BE2C (cell line): ENCODE measurements at regions not wholly inside any gene's neighbourhood (a gene's known extent, or its start where the extent isn't known, plus 50 kb on each side); places are given as distances from the start of the nearest gene placed in this dataset.

Experiments used
- DNase-seq: peaks from one replicate; pipeline ENCODE4 v3.0.0-alpha.2; 2020
- H3K27me3 ChIP-seq: fragments of 250-450 bp; sonication (Bioruptor Pico); 2 replicates; pipeline ENCODE4 v1.5.1; 2020; ENCODE audit warnings: mild to moderate bottlenecking
- H3K36me3 ChIP-seq: fragments of 250-450 bp; sonication (Bioruptor Pico); 2 replicates; pipeline ENCODE4 v1.5.1; 2020; ENCODE audit warnings: mild to moderate bottlenecking
- H3K4me1 ChIP-seq: fragments of 250-450 bp; sonication (Bioruptor Pico); 2 replicates; pipeline ENCODE4 v1.5.1; 2020
- H3K4me3 ChIP-seq: 2 replicates; pipeline ENCODE4 v1.5.1; 2011; ENCODE audit warnings: low read depth, low read length
- H3K9me3 ChIP-seq: fragments of 250-450 bp; sonication (Bioruptor Pico); 2 replicates; pipeline ENCODE4 v1.5.1; 2020
- TF ChIP-seq, protein P1 (sequence below): IDR thresholded peaks from 2 replicates; pipeline ENCODE4 v1.5.1; 2012; ENCODE audit warnings: mild to moderate bottlenecking, low read depth, low read length

- H3K9me3 ChIP-seq = no peaks in the 10 kb centered on the region
- no peak for DNase-seq
- H3K36me3 ChIP-seq = no peaks in the 10 kb centered on the region
- H3K4me3 ChIP-seq = no peak overlapping the region
- 0 out of 2 replicates have a peak, but pooled peaks cover 3% of the 10 kb centered on the region for H3K4me1 ChIP-seq
- TF ChIP-seq, protein P1, sequence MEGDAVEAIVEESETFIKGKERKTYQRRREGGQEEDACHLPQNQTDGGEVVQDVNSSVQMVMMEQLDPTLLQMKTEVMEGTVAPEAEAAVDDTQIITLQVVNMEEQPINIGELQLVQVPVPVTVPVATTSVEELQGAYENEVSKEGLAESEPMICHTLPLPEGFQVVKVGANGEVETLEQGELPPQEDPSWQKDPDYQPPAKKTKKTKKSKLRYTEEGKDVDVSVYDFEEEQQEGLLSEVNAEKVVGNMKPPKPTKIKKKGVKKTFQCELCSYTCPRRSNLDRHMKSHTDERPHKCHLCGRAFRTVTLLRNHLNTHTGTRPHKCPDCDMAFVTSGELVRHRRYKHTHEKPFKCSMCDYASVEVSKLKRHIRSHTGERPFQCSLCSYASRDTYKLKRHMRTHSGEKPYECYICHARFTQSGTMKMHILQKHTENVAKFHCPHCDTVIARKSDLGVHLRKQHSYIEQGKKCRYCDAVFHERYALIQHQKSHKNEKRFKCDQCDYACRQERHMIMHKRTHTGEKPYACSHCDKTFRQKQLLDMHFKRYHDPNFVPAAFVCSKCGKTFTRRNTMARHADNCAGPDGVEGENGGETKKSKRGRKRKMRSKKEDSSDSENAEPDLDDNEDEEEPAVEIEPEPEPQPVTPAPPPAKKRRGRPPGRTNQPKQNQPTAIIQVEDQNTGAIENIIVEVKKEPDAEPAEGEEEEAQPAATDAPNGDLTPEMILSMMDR = no peak
- H3K27me3 ChIP-seq = no peaks in the 10 kb centered on the region
These were observed 375.2 kb downstream of the ZNF608 start for GRCh38 chr5:124371111-124371706.

- TF ChIP-seq, protein P1 = no peak
- DNase-seq = no peak
- no peak overlapping the region for H3K4me3 ChIP-seq
- H3K36me3 ChIP-seq = no peaks in the 10 kb centered on the region
- no peaks in the 10 kb centered on the region for H3K27me3 ChIP-seq
- no peaks in the 10 kb centered on the region for H3K9me3 ChIP-seq
- H3K4me1 ChIP-seq = peaks cover 3% of the 10 kb centered on the region; the same call in 1 of the 2 replicates
These were observed 375.8 kb downstream of the ZNF608 start for GRCh38 chr5:124370601-124371000.

- H3K9me3 ChIP-seq = no peaks in the 10 kb centered on the region
- H3K4me1 ChIP-seq = no peaks in the 10 kb centered on the region; the same call in none of the 2 replicates
- DNase-seq = no peak
- H3K4me3 ChIP-seq = no peak overlapping the region
- TF ChIP-seq, protein P1 = no peak
- no peaks in the 10 kb centered on the region for H3K36me3 ChIP-seq
- H3K27me3 ChIP-seq = no peaks in the 10 kb centered on the region
These were observed 381.1 kb downstream of the ZNF608 start for GRCh38 chr5:124365361-124365801.

DNA sequence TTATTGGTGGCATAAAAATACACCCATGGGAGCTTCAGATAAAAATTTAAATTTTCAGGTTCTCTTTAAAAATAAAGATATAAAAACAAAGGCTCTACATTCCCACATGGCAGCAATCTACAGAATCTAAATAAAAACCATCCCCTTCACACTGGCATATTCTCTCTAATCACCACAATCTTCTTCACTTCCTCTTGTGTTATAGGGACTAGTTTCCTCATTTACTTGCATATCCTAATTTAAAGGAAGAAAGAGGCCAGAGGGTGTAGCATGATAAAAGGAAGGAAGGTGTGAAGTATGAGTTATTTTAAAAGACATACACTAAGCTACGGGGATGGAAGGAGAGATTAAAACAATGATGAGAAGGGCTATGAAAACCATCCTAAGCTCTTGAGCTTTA lies 390.5 kb downstream of the ZNF608 start:
- TF ChIP-seq, protein P1 = no peak
- Histone ChIP-seq H3K36me3 (no peaks in the 10 kb centered on the region), H3K4me3 (no peak overlapping the region), H3K4me1 (peaks cover 6% of the 10 kb centered on the region; the same call in 1 of the 2 replicates), H3K9me3 (no peaks in the 10 kb centered on the region), H3K27me3 (no peaks in the 10 kb centered on the region)
- DNase-seq = no peak

DNA sequence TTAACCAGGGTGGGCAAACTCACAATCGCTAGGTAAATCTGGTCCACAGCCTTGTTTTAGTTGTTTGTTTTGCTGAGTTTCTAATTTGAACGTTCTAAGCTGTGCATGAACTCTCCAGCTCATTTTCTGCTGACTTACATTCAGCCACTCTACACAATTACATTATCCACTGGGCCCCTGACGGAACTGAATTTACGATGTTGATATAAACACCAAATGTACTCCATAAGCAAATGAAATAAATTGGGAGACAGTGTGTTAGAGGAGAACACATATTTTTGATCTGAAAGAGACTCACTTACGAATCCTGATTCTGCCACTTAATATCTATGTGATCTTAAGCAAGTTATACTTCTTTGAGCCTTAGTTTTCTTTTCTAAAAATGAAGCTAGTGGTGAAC lies 393.4 kb downstream of the ZNF608 start:
- Histone ChIP-seq H3K27me3 (no peaks in the 10 kb centered on the region), H3K9me3 (no peaks in the 10 kb centered on the region), H3K4me1 (peaks cover 6% of the 10 kb centered on the region; the same call in 1 of the 2 replicates), H3K4me3 (no peak overlapping the region), H3K36me3 (no peaks in the 10 kb centered on the region)
- no peak for DNase-seq
- TF ChIP-seq, protein P1 = no peak

- peaks cover 6% of the 10 kb centered on the region; the same call in 1 of the 2 replicates for H3K4me1 ChIP-seq
- TF ChIP-seq, protein P1 = no peak
- no peak for DNase-seq
These were observed 394.1 kb downstream of the ZNF608 start for GRCh38 chr5:124352312-124352711.

More at GRCh38 chr5:124352312-124352711, 394.1 kb downstream of the ZNF608 start:
- no peaks in the 10 kb centered on the region for H3K27me3 ChIP-seq
- no peaks in the 10 kb centered on the region for H3K36me3 ChIP-seq
- no peaks in the 10 kb centered on the region for H3K9me3 ChIP-seq
- H3K4me3 ChIP-seq = no peak overlapping the region
